Osteoblast (primary cell): ENCODE measurements at regions not wholly inside any gene's neighbourhood (a gene's known extent, or its start where the extent isn't known, plus 50 kb on each side); places are given as distances from the start of the nearest gene placed in this dataset.

Experiments used
- DNase-seq: peaks from one replicate; pipeline ENCODE4 v3.0.0; 2011; ENCODE audit warnings: low spot score, mixed read lengths; ENCODE audit not compliant: insufficient read length; ENCODE audit errors: missing footprints
- H2AFZ ChIP-seq: 2 replicates; pipeline ENCODE4 v1.6.0; 2011; ENCODE audit warnings: mild to moderate bottlenecking, low read length
- H3K27ac ChIP-seq: 2 replicates; pipeline ENCODE4 v1.5.1; 2011; ENCODE audit warnings: mild to moderate bottlenecking, low read depth, low read length, moderate library complexity
- H3K27me3 ChIP-seq: 2 replicates; pipeline ENCODE4 v1.6.0; 2012; ENCODE audit warnings: mild to moderate bottlenecking, control low read depth, inconsistent platforms, low read length, moderate library complexity; ENCODE audit not compliant: insufficient read depth
- H3K36me3 ChIP-seq: 2 replicates; pipeline ENCODE4 v1.5.1; 2011; ENCODE audit warnings: mild to moderate bottlenecking, low read length, control low read depth, moderate library complexity; ENCODE audit not compliant: insufficient read depth
- H3K4me1 ChIP-seq: 2 replicates; pipeline ENCODE4 v1.5.1; 2011; ENCODE audit warnings: mild to moderate bottlenecking, low read length, control low read depth, moderate library complexity; ENCODE audit not compliant: insufficient read depth
- H3K4me2 ChIP-seq: 2 replicates; pipeline ENCODE4 v1.6.0; 2011; ENCODE audit warnings: mild to moderate bottlenecking, low read length; ENCODE audit not compliant: insufficient read depth
- H3K4me3 ChIP-seq: fragments of 200-600 bp; sonication (generic); 3 replicates; pipeline ENCODE4 v1.5.1; 2012; ENCODE audit warnings: mild to moderate bottlenecking, low read length, inconsistent platforms; ENCODE audit not compliant: insufficient read depth
- H3K79me2 ChIP-seq: 2 replicates; pipeline ENCODE4 v1.6.0; 2012; ENCODE audit warnings: mild to moderate bottlenecking, low read length, control low read depth, inconsistent platforms; ENCODE audit not compliant: insufficient read depth
- H3K9me3 ChIP-seq: 2 replicates; pipeline ENCODE4 v1.5.1; 2011; ENCODE audit warnings: low read depth, low read length, control low read depth
- H4K20me1 ChIP-seq: 2 replicates; pipeline ENCODE4 v1.6.0; 2012; ENCODE audit warnings: mild to moderate bottlenecking, low read length, control low read depth; ENCODE audit not compliant: insufficient read depth
- CTCF ChIP-seq: IDR thresholded peaks from 2 replicates; pipeline ENCODE4 v1.5.1; 2011; ENCODE audit warnings: mild to moderate bottlenecking, low read depth, low read length, moderate library complexity; ENCODE audit errors: extremely low read depth

GRCh38 chr10:125362950-125363349 is 202.6 kb upstream of the CTBP2 start:
- Histone ChIP-seq H4K20me1 (no peaks in the 10 kb centered on the region), H3K4me3 (no peak overlapping the region), H3K4me2 (no peak overlapping the region), H3K27me3 (peaks cover 4% of the 10 kb centered on the region), H3K79me2 (no peaks in the 10 kb centered on the region), H2AFZ (no peak overlapping the region), H3K27ac (no peak overlapping the region), H3K4me1 (no peaks in the 10 kb centered on the region), H3K36me3 (no peaks in the 10 kb centered on the region), H3K9me3 (no peaks in the 10 kb centered on the region)
- TF ChIP-seq CTCF: no peak
- no peak for DNase-seq

GRCh38 chr10:125359401-125359800 is 199.0 kb upstream of the CTBP2 start:
- H3K79me2 ChIP-seq: no peaks in the 10 kb centered on the region
- no peaks in the 10 kb centered on the region for H4K20me1 ChIP-seq
- no peak overlapping the region for H3K4me2 ChIP-seq
- no peak overlapping the region for H3K27ac ChIP-seq
- H3K4me1 ChIP-seq: no peaks in the 10 kb centered on the region
- no peak for DNase-seq
- H3K27me3 ChIP-seq: peaks cover 14% of the 10 kb centered on the region
- H3K4me3 ChIP-seq: no peak overlapping the region
- no peak overlapping the region for H2AFZ ChIP-seq
- no peaks in the 10 kb centered on the region for H3K36me3 ChIP-seq
- H3K9me3 ChIP-seq: no peaks in the 10 kb centered on the region
- no peak for TF ChIP-seq CTCF

DNA sequence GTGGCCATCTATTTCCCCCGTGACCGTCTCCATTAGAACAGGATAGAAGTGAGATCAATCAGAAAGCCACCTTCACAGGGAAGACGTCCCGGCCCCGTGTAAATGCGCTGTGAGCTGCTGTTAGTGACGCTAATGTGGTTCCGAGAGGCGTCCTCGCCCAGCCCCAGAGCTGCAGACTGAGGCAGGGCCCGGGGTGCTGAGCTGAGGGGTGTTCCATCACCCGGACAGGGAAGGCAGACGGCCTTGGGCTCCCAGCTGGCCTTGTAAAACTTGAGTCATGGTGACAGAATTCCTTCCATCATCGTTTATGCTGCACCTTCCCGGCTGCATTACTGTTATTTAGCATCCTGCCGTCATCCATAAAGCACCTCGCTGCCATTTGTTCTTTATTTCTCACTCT is 195.3 kb upstream of the CTBP2 start:
- DNase-seq: peak; percentile 25
- no peak overlapping the region for H2AFZ ChIP-seq
- H3K27me3 ChIP-seq: peaks cover 17% of the 10 kb centered on the region
- TF ChIP-seq CTCF: no peak
- no peaks in the 10 kb centered on the region for H3K36me3 ChIP-seq
- no peaks in the 10 kb centered on the region for H3K9me3 ChIP-seq
- H3K4me3 ChIP-seq: no peak overlapping the region
- no peaks in the 10 kb centered on the region for H4K20me1 ChIP-seq
- H3K27ac ChIP-seq: no peak overlapping the region
- no peaks in the 10 kb centered on the region for H3K4me1 ChIP-seq
- H3K4me2 ChIP-seq: no peak overlapping the region
- H3K79me2 ChIP-seq: no peaks in the 10 kb centered on the region

GRCh38 chr10:125350519-125350918 is 190.2 kb upstream of the CTBP2 start:
- no peaks in the 10 kb centered on the region for H3K4me1 ChIP-seq
- H3K79me2 ChIP-seq: no peaks in the 10 kb centered on the region
- H3K36me3 ChIP-seq: no peaks in the 10 kb centered on the region
- no peaks in the 10 kb centered on the region for H4K20me1 ChIP-seq
- no peak overlapping the region for H3K27ac ChIP-seq
- no peak overlapping the region for H3K4me2 ChIP-seq
- H3K9me3 ChIP-seq: no peaks in the 10 kb centered on the region
- peaks cover 13% of the 10 kb centered on the region for H3K27me3 ChIP-seq
- H3K4me3 ChIP-seq: no peak overlapping the region
- no peak overlapping the region for H2AFZ ChIP-seq
- no peak for TF ChIP-seq CTCF
- no peak for DNase-seq
